Fibroblast of lung (primary cell): ENCODE measurements at regions not wholly inside any gene's neighbourhood (a gene's known extent, or its start where the extent isn't known, plus 50 kb on each side); places are given as distances from the start of the nearest gene placed in this dataset.

Source experiments
- DNase-seq, 2 donors: peaks; one replicate each; pipeline versions ENCODE4 v3.0.0 to v3.0.0-alpha.2; 2010; ENCODE audit warnings: low read depth in 2 of 2
- H2AFZ ChIP-seq: 2 replicates; pipeline ENCODE4 v1.5.1; 2012; ENCODE audit warnings: low read length, control low read depth, inconsistent platforms
- H3K27ac ChIP-seq: 2 replicates; pipeline ENCODE4 v1.5.1; 2011; ENCODE audit warnings: low read length, control low read depth; ENCODE audit not compliant: insufficient read depth
- H3K27me3 ChIP-seq: 2 replicates; pipeline ENCODE4 v1.5.1; 2011; ENCODE audit warnings: mild to moderate bottlenecking, low read length; ENCODE audit not compliant: control insufficient read depth, insufficient read depth
- H3K36me3 ChIP-seq: 2 replicates; pipeline ENCODE4 v1.5.1; 2011; ENCODE audit warnings: low read length; ENCODE audit not compliant: control insufficient read depth, insufficient read depth
- H3K4me1 ChIP-seq: 2 replicates; pipeline ENCODE4 v1.5.1; 2011; ENCODE audit warnings: low read length; ENCODE audit not compliant: control insufficient read depth, insufficient read depth; ENCODE audit errors: extremely low read depth
- H3K4me2 ChIP-seq: 2 replicates; pipeline ENCODE4 v1.5.1; 2011; ENCODE audit warnings: low read length, control low read depth; ENCODE audit not compliant: insufficient read depth; ENCODE audit errors: extremely low read depth
- H3K4me3 ChIP-seq, 4 experiments: fragments of 200-600 bp in 1 of 4; sonication (generic) in 1 of 4; replicated peaks in 1 of 4; 2 replicates each; pipeline ENCODE4 v1.5.1; 2011 to 2016; ENCODE audit warnings: low read length in 4 of 4, low read depth in 3 of 4, mild to moderate bottlenecking in 3 of 4, control low read depth in 2 of 4, inconsistent platforms in 1 of 4, mixed read lengths in 1 of 4; ENCODE audit not compliant: insufficient read depth in 1 of 4; ENCODE audit errors: control extremely low read depth in 1 of 4
- H3K79me2 ChIP-seq: 2 replicates; pipeline ENCODE4 v1.5.1; 2012; ENCODE audit warnings: mild to moderate bottlenecking, low read length, inconsistent platforms; ENCODE audit not compliant: control insufficient read depth, insufficient read depth
- H3K9ac ChIP-seq: 2 replicates; pipeline ENCODE4 v1.5.1; 2011; ENCODE audit warnings: mild to moderate bottlenecking, low read length, control low read depth; ENCODE audit not compliant: insufficient read depth
- H3K9me3 ChIP-seq: 2 replicates; pipeline ENCODE4 v1.5.1; 2012; ENCODE audit warnings: low read depth, low read length; ENCODE audit not compliant: control insufficient read depth, insufficient read depth
- H4K20me1 ChIP-seq: 2 replicates; pipeline ENCODE4 v1.5.1; 2011; ENCODE audit warnings: low read length; ENCODE audit not compliant: control insufficient read depth, insufficient read depth; ENCODE audit errors: extremely low read depth
- EZH2 ChIP-seq: IDR thresholded peaks from 2 replicates; pipeline ENCODE4 v1.5.1; 2012; ENCODE audit warnings: low read length, control low read depth, mild to moderate bottlenecking; ENCODE audit errors: missing control alignments
- TF ChIP-seq, protein P1 (sequence below), 2 donors: IDR thresholded peaks in 1 of 2; conservative IDR thresholded peaks in 1 of 2; 1 replicate in 1 of 2; 2 replicates in 1 of 2; pipeline ENCODE4 v1.5.1; 2011 to 2012; ENCODE audit warnings: low read length in 2 of 2, control low read depth in 1 of 2, inconsistent platforms in 1 of 2, low read depth in 1 of 2, mild to moderate bottlenecking in 1 of 2

DNA sequence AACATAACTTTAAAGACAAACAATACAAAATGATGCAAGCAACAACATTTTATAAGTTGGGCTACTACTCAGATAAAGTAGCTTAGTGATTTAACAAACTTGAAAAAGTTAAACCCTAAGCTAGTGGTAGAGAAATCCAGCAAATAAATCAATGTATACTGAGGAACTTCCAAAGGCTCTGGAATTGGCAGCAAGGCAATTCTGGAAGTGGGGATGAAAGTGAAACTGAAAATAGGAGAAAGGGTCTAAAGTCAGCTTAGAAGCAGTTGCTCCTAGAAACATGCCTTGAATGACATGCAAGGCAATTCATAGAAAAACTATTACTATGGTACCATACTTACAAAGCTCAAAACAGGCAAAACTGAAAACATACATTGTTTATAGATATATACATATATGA, 90.0 kb upstream of the CAMK1G start:
- Histone ChIP-seq H3K9ac (no peak overlapping the region), H2AFZ (no peak overlapping the region), H3K79me2 (no peaks in the 10 kb centered on the region), H4K20me1 (no peaks in the 10 kb centered on the region), H3K27ac (no peak overlapping the region), H3K4me3 (no peak overlapping the region), H3K4me2 (no peak overlapping the region), H3K9me3 (no peaks in the 10 kb centered on the region), H3K27me3 (no peaks in the 10 kb centered on the region), H3K4me1 (no peaks in the 10 kb centered on the region), H3K36me3 (no peaks in the 10 kb centered on the region)
- peak in 1 of 2 donors; percentile 42 for DNase-seq
- TF ChIP-seq, protein P1, sequence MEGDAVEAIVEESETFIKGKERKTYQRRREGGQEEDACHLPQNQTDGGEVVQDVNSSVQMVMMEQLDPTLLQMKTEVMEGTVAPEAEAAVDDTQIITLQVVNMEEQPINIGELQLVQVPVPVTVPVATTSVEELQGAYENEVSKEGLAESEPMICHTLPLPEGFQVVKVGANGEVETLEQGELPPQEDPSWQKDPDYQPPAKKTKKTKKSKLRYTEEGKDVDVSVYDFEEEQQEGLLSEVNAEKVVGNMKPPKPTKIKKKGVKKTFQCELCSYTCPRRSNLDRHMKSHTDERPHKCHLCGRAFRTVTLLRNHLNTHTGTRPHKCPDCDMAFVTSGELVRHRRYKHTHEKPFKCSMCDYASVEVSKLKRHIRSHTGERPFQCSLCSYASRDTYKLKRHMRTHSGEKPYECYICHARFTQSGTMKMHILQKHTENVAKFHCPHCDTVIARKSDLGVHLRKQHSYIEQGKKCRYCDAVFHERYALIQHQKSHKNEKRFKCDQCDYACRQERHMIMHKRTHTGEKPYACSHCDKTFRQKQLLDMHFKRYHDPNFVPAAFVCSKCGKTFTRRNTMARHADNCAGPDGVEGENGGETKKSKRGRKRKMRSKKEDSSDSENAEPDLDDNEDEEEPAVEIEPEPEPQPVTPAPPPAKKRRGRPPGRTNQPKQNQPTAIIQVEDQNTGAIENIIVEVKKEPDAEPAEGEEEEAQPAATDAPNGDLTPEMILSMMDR (conservative IDR thresholded peaks at IDR 0.05 in 1 of 2, IDR thresholded peaks at IDR 0.05 in 1 of 2; ENCODE audit: low read depth in 1 of 2, low read length in 2 of 2): no peak
- TF ChIP-seq EZH2: no peak

DNA sequence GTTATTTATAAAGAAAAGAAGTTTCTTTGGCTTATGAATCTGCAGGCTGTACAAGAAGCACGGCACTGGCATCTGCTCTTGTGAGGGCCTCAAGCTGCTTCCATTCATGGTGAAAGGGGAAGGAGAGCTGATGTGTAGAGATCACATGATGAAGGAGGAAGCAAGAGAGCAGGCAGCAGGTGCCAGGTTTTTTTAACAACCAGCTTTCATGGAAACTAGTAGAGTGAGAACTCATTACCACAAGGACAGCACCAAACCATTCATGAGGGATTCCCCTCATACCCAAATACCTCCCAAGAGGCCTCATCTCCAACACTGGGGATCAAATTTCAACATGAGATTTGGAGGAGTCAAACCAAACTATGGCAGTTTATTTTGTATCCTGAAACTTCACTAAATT, 85.8 kb upstream of the CAMK1G start:
- H4K20me1 ChIP-seq: no peaks in the 10 kb centered on the region
- no peak overlapping the region for H3K27ac ChIP-seq
- H2AFZ ChIP-seq: no peak overlapping the region
- H3K79me2 ChIP-seq: no peaks in the 10 kb centered on the region
- no peak overlapping the region for H3K9ac ChIP-seq
- no peak overlapping the region for H3K4me3 ChIP-seq
- no peaks in the 10 kb centered on the region for H3K9me3 ChIP-seq
- TF ChIP-seq, protein P1 (conservative IDR thresholded peaks at IDR 0.05 in 1 of 2, IDR thresholded peaks at IDR 0.05 in 1 of 2; ENCODE audit: low read depth in 1 of 2, low read length in 2 of 2): no peak
- TF ChIP-seq EZH2: no peak
- no peaks in the 10 kb centered on the region for H3K4me1 ChIP-seq
- H3K27me3 ChIP-seq: no peaks in the 10 kb centered on the region
- no peak overlapping the region for H3K4me2 ChIP-seq
- no peak for DNase-seq
- H3K36me3 ChIP-seq: no peaks in the 10 kb centered on the region

DNA sequence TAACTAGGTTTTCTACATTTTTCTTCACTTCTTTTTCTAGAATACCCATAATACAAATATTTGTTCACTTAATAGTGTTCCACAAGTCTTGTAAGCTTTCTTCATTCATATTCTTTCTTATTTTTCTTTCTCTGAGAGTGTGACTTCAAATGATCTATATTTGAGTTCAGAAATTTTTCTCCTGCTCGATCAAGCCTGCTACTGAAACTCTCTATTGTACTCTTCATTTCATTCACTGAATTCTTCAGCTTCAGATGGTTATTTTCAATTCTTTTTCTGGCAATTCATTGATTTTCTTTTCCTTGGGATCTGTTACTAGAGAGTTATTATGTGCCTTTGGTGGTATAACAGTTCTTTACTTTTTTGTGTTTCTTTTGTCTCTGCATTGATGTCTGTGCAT, 82.5 kb upstream of the CAMK1G start:
- Histone ChIP-seq H3K4me3 (no peak overlapping the region), H3K79me2 (no peaks in the 10 kb centered on the region)

More for the DNA sequence above, 82.5 kb upstream of the CAMK1G start:
- DNase-seq: no peak
- Histone ChIP-seq H3K9ac (no peak overlapping the region), H4K20me1 (no peaks in the 10 kb centered on the region), H3K27ac (no peak overlapping the region), H2AFZ (no peak overlapping the region), H3K4me1 (no peaks in the 10 kb centered on the region), H3K27me3 (no peaks in the 10 kb centered on the region), H3K4me2 (no peak overlapping the region), H3K36me3 (no peaks in the 10 kb centered on the region), H3K9me3 (no peaks in the 10 kb centered on the region)
- TF ChIP-seq, protein P1 (conservative IDR thresholded peaks at IDR 0.05 in 1 of 2, IDR thresholded peaks at IDR 0.05 in 1 of 2; ENCODE audit: low read depth in 1 of 2, low read length in 2 of 2): no peak
- no peak for TF ChIP-seq EZH2
